Sigmoid colon (tissue), 6 donors: ENCODE measurements at regions not wholly inside any gene's neighbourhood (a gene's known extent, or its start where the extent isn't known, plus 50 kb on each side); places are given as distances from the start of the nearest gene placed in this dataset.

ENCODE experiments used
- DNase-seq: peaks from one replicate; pipeline ENCODE4 v3.0.0-alpha.2; 2019
- H3K27ac ChIP-seq, 4 donors: fragments of 200-600 bp; sonication (generic); one replicate each; pipeline ENCODE4 v1.5.1; 2016 to 2019; ENCODE audit warnings: mild to moderate bottlenecking in 1 of 4
- H3K27me3 ChIP-seq, 3 donors: fragments of 200-600 bp; sonication (generic); one replicate each; pipeline ENCODE4 v1.5.1; 2019; ENCODE audit warnings: mild to moderate bottlenecking in 1 of 3
- H3K36me3 ChIP-seq, 4 donors: fragments of 200-600 bp; sonication (generic); one replicate each; pipeline ENCODE4 v1.5.1; 2016 to 2019
- H3K4me1 ChIP-seq, 4 donors: fragments of 200-600 bp; sonication (generic); one replicate each; pipeline ENCODE4 v1.5.1; 2017 to 2019
- H3K4me3 ChIP-seq, 4 donors: fragments of 200-600 bp; sonication (generic); one replicate each; pipeline ENCODE4 v1.5.1; 2017 to 2019; ENCODE audit warnings: mild to moderate bottlenecking in 2 of 4, moderate library complexity in 1 of 4
- H3K9me3 ChIP-seq, 4 donors: fragments of 200-600 bp in 3 of 4; sonication (generic) in 3 of 4; one replicate each; pipeline versions ENCODE4 v1.5.1 to v1.6.1; 2013 to 2019
- EP300 ChIP-seq, 4 donors: sonication (generic); formaldehyde crosslinking; IDR thresholded peaks; one replicate each; pipeline ENCODE4 v1.6.1; 2017; ENCODE audit warnings: antibody characterized with exemption in 4 of 4
- POLR2A ChIP-seq, 2 donors: fragments of 450-650 bp; IDR thresholded peaks; one replicate each; pipeline ENCODE4 v1.6.1; 2016; ENCODE audit warnings: antibody characterized with exemption in 2 of 2, mild to moderate bottlenecking in 2 of 2, moderate library complexity in 2 of 2
- POLR2AphosphoS5 ChIP-seq, 4 donors: sonication (generic); formaldehyde crosslinking; IDR thresholded peaks; one replicate each; pipeline ENCODE4 v1.6.1; 2017; ENCODE audit warnings: antibody characterized with exemption in 4 of 4
- WGBS, 2 donors: extraction: QIAGEN DNeasy Blood & Tissue Kit; methylation state at CpG; one replicate each; pipeline ENCODE4 v1.1.7; 2013; 5-methylcytosine and 5-hydroxymethylcytosine counted together
- intact Hi-C: fragments of 100-400 bp; cut with DNase I; formaldehyde crosslinking; loops from one replicate; pipeline ENCODE4 v1.15.1; 2023
- TF ChIP-seq, protein P1 (sequence below), 4 experiments: fragments of 450-650 bp in 3 of 4; fragments of 200-600 bp in 1 of 4; IDR thresholded peaks; one replicate each; pipeline ENCODE4 v1.5.1; 2016 to 2019; ENCODE audit warnings: antibody characterized with exemption in 4 of 4, mild to moderate bottlenecking in 3 of 4, moderate library complexity in 2 of 4
- donor health status: healthy with polysubstance abuse.
- donor health status: healthy.

GRCh38 chr4:121227341-121227792 is 63.2 kb upstream of the TNIP3 start:
- Histone ChIP-seq H3K9me3 (no peaks in the 10 kb centered on the region), H3K27ac (no peak overlapping the region), H3K4me3 (no peak overlapping the region), H3K27me3 (no peaks in the 10 kb centered on the region), H3K4me1 (no peaks in the 10 kb centered on the region), H3K36me3 (no peaks in the 10 kb centered on the region)
- DNase-seq: no peak
- 79 to 92% methylated on average over 3 of the region's 3 CpGs for WGBS, 2 donors
- intact Hi-C loops: no loop called here
- TF ChIP-seq, protein P1, sequence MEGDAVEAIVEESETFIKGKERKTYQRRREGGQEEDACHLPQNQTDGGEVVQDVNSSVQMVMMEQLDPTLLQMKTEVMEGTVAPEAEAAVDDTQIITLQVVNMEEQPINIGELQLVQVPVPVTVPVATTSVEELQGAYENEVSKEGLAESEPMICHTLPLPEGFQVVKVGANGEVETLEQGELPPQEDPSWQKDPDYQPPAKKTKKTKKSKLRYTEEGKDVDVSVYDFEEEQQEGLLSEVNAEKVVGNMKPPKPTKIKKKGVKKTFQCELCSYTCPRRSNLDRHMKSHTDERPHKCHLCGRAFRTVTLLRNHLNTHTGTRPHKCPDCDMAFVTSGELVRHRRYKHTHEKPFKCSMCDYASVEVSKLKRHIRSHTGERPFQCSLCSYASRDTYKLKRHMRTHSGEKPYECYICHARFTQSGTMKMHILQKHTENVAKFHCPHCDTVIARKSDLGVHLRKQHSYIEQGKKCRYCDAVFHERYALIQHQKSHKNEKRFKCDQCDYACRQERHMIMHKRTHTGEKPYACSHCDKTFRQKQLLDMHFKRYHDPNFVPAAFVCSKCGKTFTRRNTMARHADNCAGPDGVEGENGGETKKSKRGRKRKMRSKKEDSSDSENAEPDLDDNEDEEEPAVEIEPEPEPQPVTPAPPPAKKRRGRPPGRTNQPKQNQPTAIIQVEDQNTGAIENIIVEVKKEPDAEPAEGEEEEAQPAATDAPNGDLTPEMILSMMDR (IDR thresholded peaks at IDR 0.05): no peak
- TF ChIP-seq POLR2AphosphoS5 (IDR thresholded peaks at IDR 0.05) (no peak), EP300 (IDR thresholded peaks at IDR 0.05) (no peak), POLR2A (IDR thresholded peaks at IDR 0.05) (no peak)

DNA sequence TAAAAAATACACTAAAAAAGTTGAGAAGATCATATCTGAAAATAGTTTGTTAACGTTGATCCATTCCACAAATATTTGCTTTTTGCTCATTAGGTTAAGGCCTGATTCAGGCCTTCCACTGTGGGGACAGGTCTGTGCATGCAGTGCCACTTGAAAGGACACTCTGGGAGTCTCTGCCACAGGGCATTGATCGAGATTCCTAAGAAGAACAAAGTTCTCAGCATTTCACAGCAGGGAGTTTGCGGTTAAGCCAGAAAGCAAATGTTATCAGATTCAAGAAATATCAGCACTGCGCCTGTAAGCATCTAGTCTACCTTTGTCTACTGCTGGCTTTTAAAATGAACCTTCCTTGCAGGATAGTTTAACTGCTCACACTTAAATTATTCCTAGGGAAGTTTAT is 62.2 kb upstream of the TNIP3 start:
- H3K27ac ChIP-seq: no peak overlapping the region
- TF ChIP-seq, protein P1 (IDR thresholded peaks at IDR 0.05): no peak
- TF ChIP-seq EP300 (IDR thresholded peaks at IDR 0.05) (no peak), POLR2A (IDR thresholded peaks at IDR 0.05) (no peak), POLR2AphosphoS5 (IDR thresholded peaks at IDR 0.05) (no peak)
- no peaks in the 10 kb centered on the region for H3K36me3 ChIP-seq
- no peaks in the 10 kb centered on the region for H3K9me3 ChIP-seq
- DNase-seq: no peak
- no peaks in the 10 kb centered on the region for H3K27me3 ChIP-seq
- intact Hi-C loops: no loop called here
- no peaks in the 10 kb centered on the region for H3K4me1 ChIP-seq
- H3K4me3 ChIP-seq: no peak overlapping the region
- 76 to 85% methylated on average over 4 of the region's 4 CpGs for WGBS, 2 donors

DNA sequence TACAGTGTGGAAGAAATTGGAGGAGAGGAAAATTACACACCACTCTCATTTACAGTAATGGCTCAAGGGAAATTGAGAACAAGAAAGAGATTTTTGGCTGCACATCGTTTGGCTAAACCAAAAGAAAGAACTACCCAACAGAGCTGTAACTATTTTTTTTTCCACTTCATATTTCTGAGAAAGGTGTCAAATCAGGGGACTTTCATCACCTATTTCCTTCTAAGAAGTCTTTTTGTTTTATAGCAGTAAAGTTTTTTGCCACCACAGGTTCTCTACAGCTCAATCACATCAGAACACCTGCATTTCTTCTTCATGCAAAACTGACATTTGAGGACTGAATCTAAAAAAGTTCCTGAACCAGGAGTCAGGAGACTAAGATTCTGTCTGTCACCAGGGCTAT is 57.5 kb upstream of the TNIP3 start:
- Histone ChIP-seq H3K27me3 (no peaks in the 10 kb centered on the region), H3K9me3 (no peaks in the 10 kb centered on the region), H3K36me3 (no peaks in the 10 kb centered on the region), H3K4me1 (no peaks in the 10 kb centered on the region), H3K27ac (no peak overlapping the region), H3K4me3 (no peak overlapping the region)
- 49 to 50% methylated on average over 1 of the region's 1 CpG for WGBS, 2 donors
- no peak for DNase-seq
- intact Hi-C loops: no loop called here
- TF ChIP-seq POLR2AphosphoS5 (IDR thresholded peaks at IDR 0.05) (no peak), POLR2A (IDR thresholded peaks at IDR 0.05) (no peak), EP300 (IDR thresholded peaks at IDR 0.05) (no peak)
- TF ChIP-seq, protein P1 (IDR thresholded peaks at IDR 0.05): no peak

GRCh38 chr4:121221201-121221600 is 57.1 kb upstream of the TNIP3 start:
- intact Hi-C loops: no loop called here
- TF ChIP-seq POLR2A (IDR thresholded peaks at IDR 0.05) (no peak), EP300 (IDR thresholded peaks at IDR 0.05) (no peak), POLR2AphosphoS5 (IDR thresholded peaks at IDR 0.05) (no peak)
- TF ChIP-seq, protein P1 (IDR thresholded peaks at IDR 0.05): no peak
- no peaks in the 10 kb centered on the region for H3K27me3 ChIP-seq
- H3K27ac ChIP-seq: no peak overlapping the region
- DNase-seq: no peak
- no peaks in the 10 kb centered on the region for H3K9me3 ChIP-seq
- H3K36me3 ChIP-seq: no peaks in the 10 kb centered on the region
- H3K4me3 ChIP-seq: no peak overlapping the region
- WGBS, 2 donors: 58 to 66% methylated on average over 1 of the region's 1 CpG
- H3K4me1 ChIP-seq: no peaks in the 10 kb centered on the region

DNA sequence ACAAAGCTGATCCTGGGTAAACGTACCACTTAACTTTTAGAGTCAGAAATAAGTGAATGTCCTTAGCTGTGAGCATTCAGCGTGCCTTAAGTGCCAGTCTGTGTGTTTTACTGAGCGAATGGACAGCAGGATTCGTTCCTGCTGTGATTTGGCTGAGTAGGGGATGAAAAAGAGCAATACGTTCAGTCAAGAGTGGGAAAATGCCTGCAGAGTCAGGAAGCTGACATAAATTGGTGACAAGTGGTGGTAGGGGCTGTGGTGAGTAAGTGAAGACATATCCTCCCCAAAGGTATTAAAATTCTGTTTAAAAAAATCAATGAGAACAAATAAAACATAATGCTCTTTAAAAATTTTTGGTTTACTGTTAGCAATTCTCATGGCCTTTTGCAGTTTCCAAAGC is 56.6 kb upstream of the TNIP3 start:
- intact Hi-C loops: no loop called here
- TF ChIP-seq EP300 (IDR thresholded peaks at IDR 0.05): no peak
- TF ChIP-seq POLR2A (IDR thresholded peaks at IDR 0.05): no peak
- TF ChIP-seq, protein P1 (IDR thresholded peaks at IDR 0.05): no peak
- TF ChIP-seq POLR2AphosphoS5 (IDR thresholded peaks at IDR 0.05): no peak
- 70 to 83% methylated on average over 5 of the region's 5 CpGs for WGBS, 2 donors
- no peaks in the 10 kb centered on the region for H3K4me1 ChIP-seq
- H3K36me3 ChIP-seq: no peaks in the 10 kb centered on the region
- no peaks in the 10 kb centered on the region for H3K9me3 ChIP-seq
- no peak overlapping the region for H3K27ac ChIP-seq
- no peak overlapping the region for H3K4me3 ChIP-seq
- no peaks in the 10 kb centered on the region for H3K27me3 ChIP-seq
- DNase-seq: no peak
